Ureter (tissue), 1 donor: ENCODE measurements at regions not wholly inside any gene's neighbourhood (a gene's known extent, or its start where the extent isn't known, plus 50 kb on each side); places are given as distances from the start of the nearest gene placed in this dataset.
"Not testable (repeated sequence)": the region's sequence is repeated elsewhere in the genome, so short reads cannot be mapped to it uniquely, and the experiment has no call there.

ENCODE experiments used
- DNase-seq: peaks from one replicate; pipeline ENCODE4 v3.0.0-alpha.2; 2020; ENCODE audit warnings: low spot score
- donor health status: DM: yes; HTN: yes; CAD: no.

DNA sequence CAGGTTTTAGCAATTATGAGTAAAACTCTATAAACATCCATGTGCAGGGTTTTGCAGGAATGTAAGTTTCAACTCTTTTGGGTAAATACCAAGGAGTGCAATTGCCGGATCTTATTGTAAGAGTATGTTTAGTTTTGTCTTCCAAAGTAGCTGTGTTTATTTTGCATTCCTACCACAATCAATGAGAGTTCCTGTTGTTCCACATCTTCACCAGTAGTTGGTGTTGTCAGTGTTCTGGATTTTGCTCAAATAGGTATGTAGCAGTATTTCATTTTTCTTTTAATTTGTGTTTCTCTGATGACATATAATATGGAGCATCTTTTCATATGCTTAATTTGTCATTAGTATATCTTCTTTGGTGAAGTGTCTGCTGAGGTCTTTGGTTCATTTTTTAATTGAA lies 185.1 kb upstream of the GALNT15 start:
- no peak for DNase-seq

DNA sequence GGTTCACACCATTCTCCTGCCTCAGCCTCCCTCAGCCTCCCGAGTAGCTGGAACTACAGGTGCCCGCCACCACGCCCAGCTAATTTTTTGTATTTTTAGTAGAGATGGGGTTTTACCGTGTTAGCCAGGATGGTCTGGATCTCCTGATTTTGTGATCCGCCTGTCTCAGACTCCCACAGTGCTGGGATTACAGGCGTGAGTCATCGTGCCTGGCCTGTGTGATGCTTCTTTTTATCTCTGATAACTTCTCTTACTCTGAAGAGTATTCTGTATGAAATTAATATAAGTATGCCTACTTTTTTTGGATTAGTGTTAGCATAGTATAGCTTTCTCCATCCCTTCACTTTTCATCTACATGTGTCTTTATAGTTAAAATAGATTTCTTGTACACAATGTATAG lies 180.8 kb upstream of the GALNT15 start:
- not testable (repeated sequence) for DNase-seq

DNA sequence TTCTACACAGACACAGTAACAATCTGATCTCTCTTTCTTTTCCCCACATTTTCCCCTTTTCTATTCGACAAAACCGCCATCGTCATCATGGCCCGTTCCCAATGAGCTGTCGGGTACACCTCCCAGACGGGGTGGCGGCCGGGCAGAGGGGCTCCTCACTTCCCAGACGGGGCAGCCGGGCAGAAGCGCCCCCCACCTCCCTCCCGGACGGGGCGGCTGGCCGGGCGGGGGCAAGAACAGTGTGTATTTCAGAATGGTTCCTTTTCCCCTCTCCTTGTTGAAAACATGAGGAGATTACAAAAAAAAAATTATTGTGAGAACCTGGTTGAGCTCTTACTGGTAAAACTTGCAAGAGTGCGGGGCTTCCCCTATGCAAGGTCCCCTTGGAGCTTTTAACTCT lies 178.0 kb upstream of the GALNT15 start:
- not testable (repeated sequence) for DNase-seq

DNA sequence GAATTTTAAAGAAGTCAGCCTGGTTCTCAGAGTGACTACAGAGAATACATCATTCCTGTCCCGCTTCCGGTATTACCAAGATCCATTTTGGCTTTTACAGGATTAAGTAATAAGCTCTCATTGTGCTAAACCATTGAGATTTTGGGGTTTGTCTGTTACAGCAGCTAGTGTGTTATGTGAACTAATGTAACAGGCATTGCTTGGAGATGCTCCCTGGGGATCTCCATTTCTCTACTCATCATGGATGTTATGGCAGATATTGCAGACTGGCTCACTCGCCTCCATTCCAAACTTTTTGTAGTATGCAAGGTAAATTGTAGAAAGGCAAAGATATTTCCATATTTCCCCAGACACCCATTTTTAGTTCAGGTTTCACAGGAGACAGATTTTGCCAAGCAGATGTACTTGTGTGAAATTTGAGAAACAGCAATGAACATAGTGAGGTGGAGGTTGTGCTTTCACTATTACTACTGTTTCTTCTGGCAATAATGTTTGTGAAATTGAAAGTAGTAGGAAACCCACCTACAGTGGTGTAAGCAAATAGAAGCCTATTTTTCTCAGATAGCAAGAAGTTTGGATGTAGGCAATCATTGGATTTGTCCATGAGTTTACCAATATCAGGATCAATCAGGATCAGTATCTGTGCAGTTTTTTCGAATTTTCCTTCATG lies 177.1 kb upstream of the GALNT15 start:
- DNase-seq: no peak

DNA sequence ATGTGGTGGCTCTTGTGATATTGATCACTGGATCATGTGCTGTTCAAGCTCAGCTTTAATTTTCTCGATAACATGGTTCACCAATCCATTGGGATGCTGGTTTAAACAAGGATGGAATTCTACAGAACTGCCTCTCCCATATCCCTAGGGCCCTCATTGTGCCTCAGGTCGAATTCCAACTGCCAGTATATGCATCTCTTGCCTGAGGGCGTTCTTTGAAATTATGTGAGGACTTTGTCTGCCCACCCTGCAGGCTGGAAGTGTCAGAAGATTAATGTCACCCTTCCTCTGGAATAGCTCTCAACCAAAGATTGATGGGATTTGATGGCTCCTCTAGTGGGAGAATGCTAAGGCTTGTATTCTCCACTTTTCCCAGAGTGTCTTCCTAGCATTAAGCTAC lies 175.6 kb upstream of the GALNT15 start:
- DNase-seq: no peak

DNA sequence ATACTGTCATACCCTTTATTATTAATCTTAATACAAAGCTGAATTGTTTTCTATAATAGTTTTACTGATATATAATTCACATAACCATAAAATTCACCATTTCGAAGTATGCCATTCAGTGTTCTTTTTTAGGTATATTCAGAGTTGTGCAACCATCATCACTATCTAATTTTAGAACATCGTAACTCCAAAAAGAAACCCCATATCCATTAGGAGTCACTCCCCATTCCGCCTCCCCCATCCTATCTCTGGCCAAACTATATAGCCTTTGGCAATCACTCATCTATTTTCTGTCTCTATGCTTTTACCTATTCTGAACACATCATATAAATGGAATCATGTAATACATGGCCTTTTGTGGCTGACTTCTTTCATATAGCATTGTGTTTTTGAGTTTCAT lies 169.7 kb upstream of the GALNT15 start:
- DNase-seq: no peak

GRCh38 chr3:16011376-16011775 lies 163.1 kb upstream of the GALNT15 start:
- no peak for DNase-seq

- DNase-seq: no peak
Observed at GRCh38 chr3:16012086-16012485, 162.4 kb upstream of the GALNT15 start.

GRCh38 chr3:16013568-16013967 lies 160.9 kb upstream of the GALNT15 start:
- DNase-seq: no peak

- not testable (repeated sequence) for DNase-seq
Observed at GRCh38 chr3:16021801-16022200, 152.7 kb upstream of the GALNT15 start.

DNA sequence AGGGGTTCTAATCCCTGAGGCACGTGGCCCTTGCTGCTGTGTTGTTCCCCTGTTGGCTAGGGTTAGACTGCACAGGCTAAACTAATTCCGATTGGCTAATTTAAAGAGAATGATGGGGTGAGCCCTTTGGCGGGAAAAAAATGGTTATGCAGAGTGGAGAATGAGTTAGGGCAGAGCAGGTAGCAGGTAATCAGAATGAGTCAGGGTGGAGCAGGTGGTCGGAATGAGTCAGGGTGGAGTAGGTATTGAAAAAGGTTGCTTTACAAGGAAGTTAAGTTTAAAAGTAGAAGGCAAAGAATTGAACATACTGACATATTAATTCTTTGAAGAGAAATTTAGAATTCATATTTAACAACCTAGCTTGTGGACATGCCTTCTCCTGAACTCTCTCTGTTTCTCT lies 150.6 kb upstream of the GALNT15 start:
- DNase-seq: not testable (repeated sequence)

DNA sequence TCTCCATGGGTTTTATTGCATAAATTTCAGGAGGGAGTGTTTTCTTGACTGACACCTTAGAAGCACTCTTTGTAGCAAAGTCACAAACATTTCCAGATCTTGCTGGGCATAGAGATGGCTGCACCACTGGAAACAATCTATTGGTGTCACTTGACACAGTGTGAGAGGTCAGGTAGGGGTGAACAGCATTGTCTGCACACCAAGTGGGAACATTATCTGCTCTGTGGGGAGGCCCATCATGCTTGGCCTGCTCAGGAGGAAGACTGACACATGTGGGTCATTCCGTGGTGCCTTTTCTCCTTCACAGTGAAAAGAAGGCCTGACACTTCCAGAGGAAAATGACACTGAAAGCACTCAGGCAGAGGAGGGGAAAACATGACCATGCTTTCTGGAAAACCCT lies 149.9 kb upstream of the GALNT15 start:
- no peak for DNase-seq

DNA sequence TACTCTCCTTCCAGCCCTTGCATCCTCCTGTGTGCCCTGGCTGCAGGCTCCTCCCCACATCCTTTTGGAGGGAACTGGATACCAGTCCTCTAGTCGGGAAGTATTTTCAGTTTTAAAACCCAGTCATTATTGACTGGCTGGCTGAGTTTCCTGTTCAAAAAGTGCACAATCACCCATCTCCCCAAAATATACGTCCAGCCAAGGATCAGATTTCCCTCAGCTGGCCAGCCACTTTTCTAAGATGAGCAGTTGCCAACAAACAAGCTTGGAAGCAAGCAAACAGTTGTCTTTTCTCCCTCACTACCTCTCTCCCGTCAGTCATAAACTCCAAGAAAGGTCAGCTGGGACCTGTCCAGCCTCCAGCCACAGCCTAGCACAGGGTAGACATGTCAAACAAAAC lies 147.7 kb upstream of the GALNT15 start:
- no peak for DNase-seq

GRCh38 chr3:16028604-16029003 lies 145.9 kb upstream of the GALNT15 start:
- DNase-seq: no peak

- no peak for DNase-seq
Observed at GRCh38 chr3:16030342-16030741, 144.1 kb upstream of the GALNT15 start.

DNA sequence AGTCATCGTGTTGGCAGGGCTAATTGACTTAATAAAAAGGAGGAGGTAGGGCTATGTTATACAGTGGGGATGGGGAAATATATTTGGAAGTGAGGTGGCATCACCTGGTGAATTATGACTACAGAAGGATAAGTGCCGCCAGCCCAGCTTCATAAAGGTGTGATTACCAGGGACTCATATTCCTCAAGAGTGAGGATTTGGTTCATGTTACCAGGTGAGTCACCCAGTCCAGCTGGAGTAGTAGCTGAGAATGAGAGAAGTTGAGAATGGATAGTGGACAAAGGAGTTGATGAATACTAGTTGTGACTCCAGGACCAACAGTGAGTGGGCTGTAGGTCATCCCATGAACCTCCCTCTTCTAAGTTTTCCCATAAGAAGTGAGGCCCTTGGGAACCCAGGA lies 143.0 kb upstream of the GALNT15 start:
- DNase-seq: no peak

GRCh38 chr3:16033889-16034687 lies 140.4 kb upstream of the GALNT15 start:
- DNase-seq: no peak

DNA sequence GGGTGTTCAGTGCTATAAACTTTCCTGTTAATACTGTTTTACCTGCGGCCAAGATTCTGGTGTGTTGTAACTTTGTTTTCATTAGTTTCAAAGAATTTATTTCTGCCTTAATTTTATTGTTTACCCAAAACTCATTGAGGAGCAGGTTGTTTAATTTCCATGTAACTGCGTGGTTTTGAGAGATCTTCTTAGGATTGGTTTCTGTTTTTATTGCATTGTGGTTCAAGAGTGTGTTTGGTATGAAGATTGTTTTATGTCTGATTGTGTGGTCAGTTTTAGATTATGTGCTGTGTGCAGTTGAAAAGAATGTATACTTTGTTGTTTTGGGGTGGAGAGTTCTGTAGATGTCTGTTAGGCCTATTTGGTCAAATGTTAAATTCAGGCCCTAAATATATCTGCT lies 133.5 kb upstream of the GALNT15 start:
- no peak for DNase-seq

DNA sequence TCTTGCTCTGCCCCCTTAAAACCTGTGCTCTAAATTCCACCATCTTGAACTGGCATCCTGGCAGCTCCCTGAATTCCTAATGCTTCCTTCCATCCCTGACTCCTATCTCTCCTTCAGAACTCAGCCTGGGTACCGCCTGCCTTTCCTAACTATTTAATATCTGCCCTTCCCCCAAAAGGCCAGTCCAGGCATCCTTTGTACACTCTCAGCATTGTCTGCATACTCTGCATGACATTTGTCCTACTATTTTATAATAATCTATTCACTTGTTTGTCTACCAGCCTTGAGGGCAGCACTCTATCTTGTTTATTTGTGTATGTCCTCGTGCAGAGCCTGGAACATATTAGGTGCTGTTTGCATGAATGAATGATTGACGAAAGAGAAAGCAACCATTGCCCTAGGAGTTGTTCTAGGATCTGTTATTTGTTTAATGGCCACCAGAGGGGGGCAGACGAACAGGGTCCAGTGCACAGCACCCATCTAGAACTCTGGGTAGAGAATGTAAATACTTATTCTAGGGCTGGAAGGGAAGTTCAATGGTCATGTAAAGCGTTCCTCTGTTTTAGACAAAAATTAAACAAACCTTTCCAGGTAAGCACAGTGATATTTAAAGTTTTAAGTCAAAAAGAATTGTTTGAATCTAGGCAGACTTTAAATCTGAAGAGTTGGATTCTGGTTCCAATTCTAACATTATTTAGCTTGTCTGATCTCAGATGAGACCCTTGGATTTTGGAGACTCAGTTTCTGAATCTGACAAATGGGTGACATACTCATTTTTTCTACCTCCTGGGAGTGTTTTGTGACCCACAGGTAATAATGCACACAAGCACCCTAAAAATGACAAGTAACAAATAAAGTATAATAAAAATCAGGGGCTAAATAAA lies 125.8 kb upstream of the GALNT15 start:
- no peak for DNase-seq

GRCh38 chr3:16050641-16051467 lies 123.6 kb upstream of the GALNT15 start:
- DNase-seq: no peak

DNA sequence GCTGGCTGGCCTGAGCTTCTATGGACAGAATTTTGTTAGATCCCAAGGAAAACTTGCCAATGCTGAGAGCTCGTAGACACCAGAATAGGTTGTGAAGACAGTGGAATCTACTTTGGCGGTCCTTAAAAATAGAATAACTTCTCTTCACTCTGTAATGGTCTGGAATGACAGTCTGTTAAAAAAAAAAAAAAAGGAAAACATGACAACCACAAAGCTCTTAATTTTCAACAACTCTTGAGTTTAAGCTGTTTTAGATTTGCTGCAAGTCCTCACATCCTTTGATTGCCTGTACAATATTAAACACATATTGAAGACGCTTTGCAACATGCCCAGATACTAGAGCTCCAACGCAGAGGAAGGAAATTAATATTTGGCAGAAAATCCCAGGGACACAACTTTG lies 122.8 kb upstream of the GALNT15 start:
- no peak for DNase-seq

DNA sequence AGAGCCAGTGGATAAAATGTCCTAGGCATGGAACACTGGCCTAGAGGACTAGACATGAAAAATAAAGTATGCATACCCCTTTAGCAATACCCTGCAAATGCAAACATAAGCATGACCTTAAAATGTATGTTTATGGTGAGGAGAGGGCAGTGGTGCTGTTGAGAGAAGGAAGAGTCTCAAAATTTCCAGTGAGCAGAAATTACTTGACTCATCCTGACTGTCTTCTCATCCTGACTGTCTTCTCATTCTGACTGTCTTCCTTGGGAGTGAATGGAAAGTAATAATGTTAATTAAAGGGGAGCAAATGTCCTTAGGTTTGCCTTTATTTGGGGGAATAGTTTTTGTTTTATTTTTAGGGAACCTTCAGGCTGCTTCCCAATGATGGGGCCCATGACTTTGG lies 121.5 kb upstream of the GALNT15 start:
- no peak for DNase-seq
